Osteocyte (in vitro differentiated cells): ENCODE measurements at regions not wholly inside any gene's neighbourhood (a gene's known extent, or its start where the extent isn't known, plus 50 kb on each side); places are given as distances from the start of the nearest gene placed in this dataset.

Experiments
- DNase-seq: peaks from one replicate; pipeline ENCODE4 v3.0.0; 2021; ENCODE audit warnings: mixed read lengths; ENCODE audit not compliant: unreplicated experiment; ENCODE audit errors: extremely low spot score
- H3K27ac Mint-ChIP-seq: one replicate; pipeline ENCODE4 v1.8.0; 2021; ENCODE audit warnings: mild to moderate bottlenecking, mixed read lengths; ENCODE audit not compliant: unreplicated experiment
- H3K27me3 Mint-ChIP-seq: one replicate; pipeline ENCODE4 v1.8.0; 2021; ENCODE audit warnings: mixed read lengths; ENCODE audit not compliant: unreplicated experiment
- H3K36me3 Mint-ChIP-seq: one replicate; pipeline ENCODE4 v1.8.0; 2021; ENCODE audit warnings: mixed read lengths; ENCODE audit not compliant: unreplicated experiment
- H3K4me1 Mint-ChIP-seq: one replicate; pipeline ENCODE4 v1.8.0; 2021; ENCODE audit warnings: mixed read lengths; ENCODE audit not compliant: unreplicated experiment
- H3K4me3 Mint-ChIP-seq: one replicate; pipeline ENCODE4 v1.8.0; 2021; ENCODE audit warnings: mild to moderate bottlenecking, moderate library complexity, mixed read lengths; ENCODE audit not compliant: unreplicated experiment
- H3K9me3 Mint-ChIP-seq: one replicate; pipeline ENCODE4 v1.8.0; 2021; ENCODE audit warnings: mixed read lengths; ENCODE audit not compliant: unreplicated experiment
- TF ChIP-seq, protein P1 (sequence below): fragments of 200-600 bp; sonication (generic); IDR thresholded peaks from 2 replicates; pipeline ENCODE4 v1.5.0; 2021; ENCODE audit warnings: antibody characterized with exemption, mild to moderate bottlenecking, moderate library complexity

DNA sequence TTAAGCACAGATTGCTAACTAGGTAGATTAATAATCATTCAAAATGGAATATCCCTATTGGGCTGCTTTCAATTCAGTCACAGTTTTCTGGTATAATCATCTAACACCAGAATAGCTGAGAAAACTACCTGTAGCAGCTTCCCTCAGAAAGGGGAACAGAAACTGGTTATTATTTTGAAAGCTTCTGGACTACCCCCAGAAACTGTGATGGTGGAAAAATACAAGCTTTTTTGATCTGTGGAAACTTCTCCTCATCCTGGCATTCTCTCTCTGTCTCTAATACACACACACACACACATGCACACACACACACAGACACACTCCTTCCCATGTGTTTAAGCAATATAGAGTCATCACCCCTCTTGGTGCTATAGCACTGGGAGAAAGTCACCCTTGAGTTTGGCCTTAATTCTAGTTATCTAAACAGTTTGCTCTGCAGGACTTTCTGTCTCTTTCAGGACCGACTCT lies 251.5 kb upstream of the LMO3 start:
- Mint-ChIP-seq H3K4me1 (no peaks in the 10 kb centered on the region), H3K4me3 (no peak overlapping the region), H3K36me3 (no peaks in the 10 kb centered on the region), H3K27ac (no peak overlapping the region), H3K27me3 (no peaks in the 10 kb centered on the region), H3K9me3 (no peaks in the 10 kb centered on the region)
- DNase-seq, result no peak
- TF ChIP-seq, protein P1, sequence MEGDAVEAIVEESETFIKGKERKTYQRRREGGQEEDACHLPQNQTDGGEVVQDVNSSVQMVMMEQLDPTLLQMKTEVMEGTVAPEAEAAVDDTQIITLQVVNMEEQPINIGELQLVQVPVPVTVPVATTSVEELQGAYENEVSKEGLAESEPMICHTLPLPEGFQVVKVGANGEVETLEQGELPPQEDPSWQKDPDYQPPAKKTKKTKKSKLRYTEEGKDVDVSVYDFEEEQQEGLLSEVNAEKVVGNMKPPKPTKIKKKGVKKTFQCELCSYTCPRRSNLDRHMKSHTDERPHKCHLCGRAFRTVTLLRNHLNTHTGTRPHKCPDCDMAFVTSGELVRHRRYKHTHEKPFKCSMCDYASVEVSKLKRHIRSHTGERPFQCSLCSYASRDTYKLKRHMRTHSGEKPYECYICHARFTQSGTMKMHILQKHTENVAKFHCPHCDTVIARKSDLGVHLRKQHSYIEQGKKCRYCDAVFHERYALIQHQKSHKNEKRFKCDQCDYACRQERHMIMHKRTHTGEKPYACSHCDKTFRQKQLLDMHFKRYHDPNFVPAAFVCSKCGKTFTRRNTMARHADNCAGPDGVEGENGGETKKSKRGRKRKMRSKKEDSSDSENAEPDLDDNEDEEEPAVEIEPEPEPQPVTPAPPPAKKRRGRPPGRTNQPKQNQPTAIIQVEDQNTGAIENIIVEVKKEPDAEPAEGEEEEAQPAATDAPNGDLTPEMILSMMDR, result no peak

- H3K27me3 Mint-ChIP-seq, result no peaks in the 10 kb centered on the region
- TF ChIP-seq, protein P1, result no peak
- no peaks in the 10 kb centered on the region for H3K36me3 Mint-ChIP-seq
- DNase-seq, result no peak
- H3K27ac Mint-ChIP-seq, result no peak overlapping the region
- H3K4me1 Mint-ChIP-seq, result no peaks in the 10 kb centered on the region
- no peaks in the 10 kb centered on the region for H3K9me3 Mint-ChIP-seq
- no peak overlapping the region for H3K4me3 Mint-ChIP-seq
Observed at GRCh38 chr12:16854465-16854864, 248.5 kb upstream of the LMO3 start.

DNA sequence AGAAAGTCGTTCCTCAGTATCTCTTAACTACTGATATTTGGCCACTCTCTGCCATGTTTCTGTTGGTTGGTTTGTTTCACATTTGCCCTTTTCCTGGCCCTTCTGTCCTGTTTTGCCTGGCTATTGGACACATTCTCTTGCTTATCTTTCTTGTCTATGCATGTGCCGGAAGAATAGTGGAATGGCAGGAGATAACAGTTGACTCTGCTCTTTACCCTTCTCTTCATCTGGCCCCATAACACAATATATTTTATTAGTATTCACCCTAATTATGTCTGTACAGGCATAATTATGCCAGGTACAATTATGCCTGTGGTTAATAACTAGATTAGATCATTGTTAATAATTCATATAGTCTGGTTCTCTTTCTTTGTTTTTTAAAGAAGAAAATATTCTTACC lies 243.5 kb upstream of the LMO3 start:
- no peak overlapping the region for H3K27ac Mint-ChIP-seq
- no peak for DNase-seq
- H3K27me3 Mint-ChIP-seq, result no peaks in the 10 kb centered on the region
- TF ChIP-seq, protein P1, result no peak
- H3K9me3 Mint-ChIP-seq, result no peaks in the 10 kb centered on the region
- no peaks in the 10 kb centered on the region for H3K4me1 Mint-ChIP-seq
- H3K4me3 Mint-ChIP-seq, result no peak overlapping the region
- no peaks in the 10 kb centered on the region for H3K36me3 Mint-ChIP-seq

- Mint-ChIP-seq H3K27me3 (no peaks in the 10 kb centered on the region), H3K4me3 (no peak overlapping the region), H3K9me3 (no peaks in the 10 kb centered on the region), H3K36me3 (no peaks in the 10 kb centered on the region), H3K27ac (no peak overlapping the region), H3K4me1 (no peaks in the 10 kb centered on the region)
- no peak for DNase-seq
- TF ChIP-seq, protein P1, result no peak
Observed at GRCh38 chr12:16844875-16845274, 238.9 kb upstream of the LMO3 start.

DNA sequence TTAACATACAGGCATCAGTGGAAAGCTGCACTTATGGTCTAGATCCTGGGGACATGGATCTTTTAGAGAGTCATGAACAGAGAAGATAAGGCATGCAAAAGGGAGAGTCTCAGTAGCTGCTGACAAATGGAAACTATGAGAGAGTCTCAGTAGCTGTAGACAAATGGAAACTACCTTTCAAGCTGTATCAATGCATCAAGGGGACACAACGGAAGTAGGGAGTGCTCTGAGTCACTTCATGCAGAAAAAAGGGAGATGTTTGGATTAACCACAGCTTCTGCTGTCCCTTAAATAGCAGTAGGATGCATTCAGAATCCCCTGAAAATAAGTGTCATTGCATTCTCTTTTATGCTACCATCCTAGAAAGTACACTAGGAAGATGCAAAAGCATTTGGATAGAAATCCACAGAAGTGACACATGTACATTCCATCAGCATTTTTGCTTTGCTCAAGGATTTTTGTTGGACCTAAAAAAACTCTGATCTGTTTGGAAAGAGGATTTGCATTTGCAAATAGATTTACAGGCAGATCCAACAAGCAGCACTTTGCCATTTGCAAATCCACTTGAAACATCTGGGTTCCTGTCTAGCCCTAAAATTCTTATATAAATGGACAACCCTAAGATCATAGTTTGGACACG lies 227.5 kb upstream of the LMO3 start:
- no peak for DNase-seq
- H3K27me3 Mint-ChIP-seq, result no peaks in the 10 kb centered on the region
- H3K36me3 Mint-ChIP-seq, result no peaks in the 10 kb centered on the region
- no peaks in the 10 kb centered on the region for H3K9me3 Mint-ChIP-seq
- TF ChIP-seq, protein P1, result no peak
- no peak overlapping the region for H3K4me3 Mint-ChIP-seq
- H3K4me1 Mint-ChIP-seq, result no peaks in the 10 kb centered on the region
- no peak overlapping the region for H3K27ac Mint-ChIP-seq
